ENCODE measurements at regions not wholly inside any gene's neighbourhood (a gene's known extent, or its start where the extent isn't known, plus 50 kb on each side); places are given as distances from the start of the nearest gene placed in this dataset.
"Not testable (repeated sequence)": the region's sequence is repeated elsewhere in the genome, so short reads cannot be mapped to it uniquely, and the experiment has no call there.

GRCh38 chr7:27410812-27411544 is 168.4 kb downstream of the EVX1 start:
- DNase-seq, result no peak

GRCh38 chr7:27412164-27412563 is 169.6 kb downstream of the EVX1 start:
- DNase-seq, result no peak

GRCh38 chr7:27418541-27418940 is 175.9 kb downstream of the EVX1 start:
- no peak for DNase-seq

- no peak for DNase-seq
These were observed 177.1 kb downstream of the EVX1 start for GRCh38 chr7:27419581-27420177.

GRCh38 chr7:27420702-27421101 is 178.1 kb downstream of the EVX1 start:
- DNase-seq, result no peak

GRCh38 chr7:27423290-27423689 is 180.7 kb downstream of the EVX1 start:
- DNase-seq, result no peak

- no peak for DNase-seq
These were observed 181.2 kb downstream of the EVX1 start for GRCh38 chr7:27423821-27424220.

- no peak for DNase-seq
These were observed 181.6 kb downstream of the EVX1 start for GRCh38 chr7:27424231-27424630.

- DNase-seq, result no peak
These were observed 182.1 kb downstream of the EVX1 start for GRCh38 chr7:27424749-27425148.

- DNase-seq, result no peak
These were observed 184.8 kb downstream of the EVX1 start for GRCh38 chr7:27427416-27427815.

GRCh38 chr7:27430105-27430504 is 187.5 kb downstream of the EVX1 start:
- DNase-seq, result no peak

GRCh38 chr7:27431465-27431864 is 188.9 kb downstream of the EVX1 start:
- DNase-seq, result no peak

GRCh38 chr7:27433581-27433980 is 191.0 kb downstream of the EVX1 start:
- no peak for DNase-seq

GRCh38 chr7:27434756-27435400 is 192.3 kb downstream of the EVX1 start:
- DNase-seq, result no peak

GRCh38 chr7:27435461-27435860 is 192.9 kb downstream of the EVX1 start:
- no peak for DNase-seq

GRCh38 chr7:27438881-27439589 is 196.4 kb downstream of the EVX1 start:
- no peak for DNase-seq

- DNase-seq, result no peak
These were observed 199.9 kb downstream of the EVX1 start for GRCh38 chr7:27442455-27442854.

- DNase-seq, result not testable (repeated sequence)
These were observed 206.4 kb downstream of the EVX1 start for GRCh38 chr7:27449046-27449445.

GRCh38 chr7:27453702-27454405 is 208.8 kb downstream of the HIBADH start:
- no peak for DNase-seq

GRCh38 chr7:27457120-27457519 is 205.6 kb downstream of the HIBADH start:
- peak in 4 of 56 donors; percentile 1 to 5 (median 2) for DNase-seq

Measured in nucleus accumbens (tissue), 56 donors.